Smooth muscle cell (in vitro differentiated cells): ENCODE measurements at regions not wholly inside any gene's neighbourhood (a gene's known extent, or its start where the extent isn't known, plus 50 kb on each side); places are given as distances from the start of the nearest gene placed in this dataset.

Source experiments
- DNase-seq: peaks from one replicate; lab custom pipeline; 2025; ENCODE audit not compliant: unreplicated experiment; lab: John Stamatoyannopoulos, UW
- H2AFZ ChIP-seq: fragments of 200-600 bp; sonication (generic); 2 replicates; pipeline ENCODE4 v1.6.0; 2016; ENCODE audit warnings: antibody characterized with exemption, low read depth, mild to moderate bottlenecking
- H3F3A ChIP-seq: fragments of 200-600 bp; sonication (generic); 2 replicates; pipeline ENCODE4 v1.6.0; 2017; ENCODE audit warnings: antibody characterized with exemption, low read depth
- H3K27ac ChIP-seq: fragments of 200-600 bp; sonication (generic); 2 replicates; pipeline ENCODE4 v1.5.1; 2016; ENCODE audit warnings: low read depth, mild to moderate bottlenecking
- H3K27me3 ChIP-seq: fragments of 200-600 bp; sonication (generic); 2 replicates; pipeline ENCODE4 v1.6.1; 2016; ENCODE audit warnings: low read depth, mild to moderate bottlenecking
- H3K36me3 ChIP-seq: fragments of 200-600 bp; sonication (generic); 2 replicates; pipeline ENCODE4 v1.5.1; 2016; ENCODE audit warnings: low read depth
- H3K4me1 ChIP-seq: fragments of 200-600 bp; sonication (generic); 2 replicates; pipeline ENCODE4 v1.5.1; 2016; ENCODE audit warnings: low read depth
- H3K4me2 ChIP-seq: fragments of 200-600 bp; sonication (generic); 2 replicates; pipeline ENCODE4 v1.6.0; 2016; ENCODE audit warnings: mild to moderate bottlenecking
- H3K4me3 ChIP-seq: fragments of 200-600 bp; sonication (generic); 2 replicates; pipeline ENCODE4 v1.5.1; 2016; ENCODE audit warnings: mild to moderate bottlenecking
- H3K79me2 ChIP-seq: fragments of 200-600 bp; sonication (generic); 2 replicates; pipeline ENCODE4 v1.6.0; 2016; ENCODE audit warnings: low read depth, mild to moderate bottlenecking
- H3K9ac ChIP-seq: fragments of 200-600 bp; sonication (generic); 2 replicates; pipeline ENCODE4 v1.6.0; 2016; ENCODE audit warnings: low read depth
- H3K9me3 ChIP-seq: fragments of 200-600 bp; sonication (generic); replicated peaks from 2 replicates; pipeline ENCODE4 v1.5.1; 2016; ENCODE audit warnings: low read depth
- H4K20me1 ChIP-seq: fragments of 200-600 bp; sonication (generic); 2 replicates; pipeline ENCODE4 v1.6.0; 2016; ENCODE audit warnings: low read depth
- WGBS: methylation state at CpG from one replicate; pipeline ENCODE4 v1.1.7; 2016; ENCODE audit warnings: low lambda C conversion rate; 5-methylcytosine and 5-hydroxymethylcytosine counted together
- TF ChIP-seq, protein P1 (sequence below): fragments of 200-600 bp; sonication (generic); IDR thresholded peaks from 2 replicates; pipeline ENCODE4 v1.5.1; 2017; ENCODE audit warnings: borderline replicate concordance, mild to moderate bottlenecking, antibody characterized with exemption; ENCODE audit not compliant: insufficient read depth, poor library complexity, severe bottlenecking

DNA sequence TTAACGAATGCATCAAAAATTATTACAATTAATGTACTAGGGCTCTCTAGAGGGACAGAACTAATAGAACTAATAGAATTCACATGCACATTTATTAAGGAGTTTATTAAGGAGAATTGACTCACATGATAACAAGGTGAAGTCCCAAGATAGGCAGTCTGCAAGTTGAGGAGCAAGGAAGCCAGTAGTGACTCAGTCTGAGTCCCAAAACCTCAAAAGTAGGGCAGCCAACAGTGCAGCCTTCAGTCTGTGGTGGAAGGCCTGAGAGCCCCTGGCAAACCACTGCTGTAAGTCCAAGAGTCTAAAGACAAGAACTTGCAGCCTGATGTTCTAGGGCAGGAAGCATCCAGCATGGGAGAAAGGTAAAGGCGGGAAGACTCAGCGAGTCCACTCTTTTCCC, 633.8 kb downstream of the SEMA5A start:
- H3F3A ChIP-seq = no peaks in the 10 kb centered on the region
- DNase-seq = no peak
- no peaks in the 10 kb centered on the region for H3K4me1 ChIP-seq
- no peaks in the 10 kb centered on the region for H3K9me3 ChIP-seq
- no peak overlapping the region for H3K9ac ChIP-seq
- H4K20me1 ChIP-seq = no peaks in the 10 kb centered on the region
- TF ChIP-seq, protein P1, sequence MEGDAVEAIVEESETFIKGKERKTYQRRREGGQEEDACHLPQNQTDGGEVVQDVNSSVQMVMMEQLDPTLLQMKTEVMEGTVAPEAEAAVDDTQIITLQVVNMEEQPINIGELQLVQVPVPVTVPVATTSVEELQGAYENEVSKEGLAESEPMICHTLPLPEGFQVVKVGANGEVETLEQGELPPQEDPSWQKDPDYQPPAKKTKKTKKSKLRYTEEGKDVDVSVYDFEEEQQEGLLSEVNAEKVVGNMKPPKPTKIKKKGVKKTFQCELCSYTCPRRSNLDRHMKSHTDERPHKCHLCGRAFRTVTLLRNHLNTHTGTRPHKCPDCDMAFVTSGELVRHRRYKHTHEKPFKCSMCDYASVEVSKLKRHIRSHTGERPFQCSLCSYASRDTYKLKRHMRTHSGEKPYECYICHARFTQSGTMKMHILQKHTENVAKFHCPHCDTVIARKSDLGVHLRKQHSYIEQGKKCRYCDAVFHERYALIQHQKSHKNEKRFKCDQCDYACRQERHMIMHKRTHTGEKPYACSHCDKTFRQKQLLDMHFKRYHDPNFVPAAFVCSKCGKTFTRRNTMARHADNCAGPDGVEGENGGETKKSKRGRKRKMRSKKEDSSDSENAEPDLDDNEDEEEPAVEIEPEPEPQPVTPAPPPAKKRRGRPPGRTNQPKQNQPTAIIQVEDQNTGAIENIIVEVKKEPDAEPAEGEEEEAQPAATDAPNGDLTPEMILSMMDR = no peak
- WGBS = 94% methylated on average over 3 of the region's 3 CpGs
- no peak overlapping the region for H3K4me2 ChIP-seq
- no peaks in the 10 kb centered on the region for H3K36me3 ChIP-seq
- no peak overlapping the region for H3K4me3 ChIP-seq
- no peak overlapping the region for H3K27ac ChIP-seq
- H2AFZ ChIP-seq = no peak overlapping the region
- H3K27me3 ChIP-seq = peaks cover under 1% of the 10 kb centered on the region
- no peaks in the 10 kb centered on the region for H3K79me2 ChIP-seq

DNA sequence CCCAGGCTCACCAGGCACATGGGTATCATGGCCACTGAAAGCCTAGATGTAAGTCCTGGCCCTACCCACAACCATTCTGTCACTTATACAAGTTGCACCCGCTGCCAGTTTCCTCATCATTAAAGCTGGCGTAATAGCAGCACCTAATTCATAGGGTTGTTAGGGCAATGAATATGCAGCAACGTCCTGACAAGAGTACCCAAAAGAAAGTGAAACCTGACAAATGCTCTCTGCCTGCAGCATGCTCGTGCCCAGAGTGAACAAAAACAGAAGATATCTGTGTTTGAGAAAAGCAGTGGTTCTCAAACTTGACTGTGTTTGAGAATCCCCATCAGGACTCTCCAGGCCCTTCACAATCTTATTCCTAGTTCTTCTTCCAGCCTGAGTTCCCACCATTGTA, 632.4 kb downstream of the SEMA5A start:
- H3K4me1 ChIP-seq = no peaks in the 10 kb centered on the region
- no peak overlapping the region for H3K4me3 ChIP-seq
- no peaks in the 10 kb centered on the region for H3K9me3 ChIP-seq
- no peaks in the 10 kb centered on the region for H3K79me2 ChIP-seq
- 91% methylated on average over 4 of the region's 4 CpGs for WGBS
- DNase-seq = no peak
- peaks cover 3% of the 10 kb centered on the region for H3K27me3 ChIP-seq
- TF ChIP-seq, protein P1 = no peak
- no peaks in the 10 kb centered on the region for H3K36me3 ChIP-seq
- no peak overlapping the region for H3K27ac ChIP-seq
- no peak overlapping the region for H3K9ac ChIP-seq
- H3F3A ChIP-seq = no peaks in the 10 kb centered on the region
- H2AFZ ChIP-seq = no peak overlapping the region
- no peaks in the 10 kb centered on the region for H4K20me1 ChIP-seq
- no peak overlapping the region for H3K4me2 ChIP-seq

DNA sequence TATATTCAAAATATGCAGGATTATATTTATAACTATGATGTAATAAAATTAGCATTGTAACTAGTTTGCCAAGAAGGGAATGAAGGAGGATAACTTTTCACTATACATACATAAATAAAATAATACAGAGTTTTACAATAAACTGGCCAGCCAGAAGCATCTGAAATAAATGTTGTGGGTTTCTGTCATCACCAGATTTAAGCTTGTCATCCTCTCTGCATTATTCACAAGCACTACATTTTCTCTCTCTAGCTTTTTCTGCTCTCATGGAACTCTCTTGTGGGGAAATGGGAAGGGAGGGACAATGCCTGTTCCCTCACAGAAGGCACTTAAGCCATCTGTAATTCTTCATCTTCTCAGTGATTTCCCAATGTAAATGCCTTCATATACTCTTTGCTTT, 626.8 kb downstream of the SEMA5A start:
- peaks cover 3% of the 10 kb centered on the region for H3K27me3 ChIP-seq
- H3K79me2 ChIP-seq = no peaks in the 10 kb centered on the region
- H3F3A ChIP-seq = no peaks in the 10 kb centered on the region
- no peak overlapping the region for H2AFZ ChIP-seq
- no peak for DNase-seq
- no peaks in the 10 kb centered on the region for H3K9me3 ChIP-seq
- no peaks in the 10 kb centered on the region for H3K36me3 ChIP-seq
- H3K4me1 ChIP-seq = no peaks in the 10 kb centered on the region
- H3K27ac ChIP-seq = no peak overlapping the region
- H3K9ac ChIP-seq = no peak overlapping the region
- no peak overlapping the region for H3K4me2 ChIP-seq
- H4K20me1 ChIP-seq = no peaks in the 10 kb centered on the region
- TF ChIP-seq, protein P1 = no peak
- H3K4me3 ChIP-seq = no peak overlapping the region

DNA sequence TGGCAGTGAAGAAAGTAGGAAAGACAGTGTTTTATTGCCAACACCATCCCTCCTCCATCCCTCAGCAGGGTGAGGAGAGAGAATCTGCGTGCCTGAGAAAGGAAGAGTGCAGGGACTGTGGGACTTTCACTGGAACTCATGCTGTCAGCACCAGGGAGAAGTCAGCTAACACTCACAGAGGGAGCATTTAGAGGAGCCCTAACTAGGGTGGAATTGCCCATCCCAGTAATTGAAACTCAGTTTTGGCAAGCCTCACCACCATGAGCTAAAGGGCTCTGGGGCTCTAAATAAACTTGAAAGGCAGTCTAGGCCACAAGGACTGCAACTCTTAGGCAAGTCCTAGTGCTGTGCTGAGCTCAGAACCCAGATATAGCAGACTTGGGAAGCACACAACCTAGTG, 622.3 kb downstream of the SEMA5A start:
- no peaks in the 10 kb centered on the region for H3F3A ChIP-seq
- H3K79me2 ChIP-seq = no peaks in the 10 kb centered on the region
- TF ChIP-seq, protein P1 = no peak
- H3K9me3 ChIP-seq = no peaks in the 10 kb centered on the region
- no peaks in the 10 kb centered on the region for H3K27me3 ChIP-seq
- WGBS = 83% methylated on average over 1 of the region's 1 CpG
- no peak for DNase-seq
- H3K4me2 ChIP-seq = no peak overlapping the region
- H4K20me1 ChIP-seq = no peaks in the 10 kb centered on the region
- no peak overlapping the region for H3K9ac ChIP-seq
- H3K36me3 ChIP-seq = no peaks in the 10 kb centered on the region
- no peak overlapping the region for H2AFZ ChIP-seq
- H3K4me3 ChIP-seq = no peak overlapping the region
- H3K27ac ChIP-seq = no peak overlapping the region
- H3K4me1 ChIP-seq = no peaks in the 10 kb centered on the region
